ENCODE measurements at regions not wholly inside any gene's neighbourhood (a gene's known extent, or its start where the extent isn't known, plus 50 kb on each side); places are given as distances from the start of the nearest gene placed in this dataset.
A peak's percentile ranks its signal among the peaks of the same experiment; 100 is the strongest.
"Not testable (repeated sequence)": the region's sequence is repeated elsewhere in the genome, so short reads cannot be mapped to it uniquely, and the experiment has no call there.

GRCh38 chr2:43144263-43144662, 82.1 kb downstream of the ZFP36L2 start:
- H3K36me3 Mint-ChIP-seq = no peaks in the 10 kb centered on the region
- H3K27me3 Mint-ChIP-seq = no peaks in the 10 kb centered on the region
- ATAC-seq (no peak), DNase-seq (no peak)
- H3K4me3 Mint-ChIP-seq = peak overlapping the region in 6 of 10 donors; percentile 5 to 69 (median 42)
- H3K27ac Mint-ChIP-seq = peak overlapping the region; percentile 57 to 100 (median 78)
- H3K9me3 Mint-ChIP-seq = no peaks in the 10 kb centered on the region
- POLR2A ChIA-PET = interaction anchor here (0.5 to 43.5 kb wide), 6 partner anchors 6 to 194 kb away, joined by 3 to 2148 read pairs (median 678); partner anchors contain the start of gene ZFP36L2
- H3K4me1 Mint-ChIP-seq = peaks cover 35 to 80% (median 64%) of the 10 kb centered on the region in 4 donors

DNA sequence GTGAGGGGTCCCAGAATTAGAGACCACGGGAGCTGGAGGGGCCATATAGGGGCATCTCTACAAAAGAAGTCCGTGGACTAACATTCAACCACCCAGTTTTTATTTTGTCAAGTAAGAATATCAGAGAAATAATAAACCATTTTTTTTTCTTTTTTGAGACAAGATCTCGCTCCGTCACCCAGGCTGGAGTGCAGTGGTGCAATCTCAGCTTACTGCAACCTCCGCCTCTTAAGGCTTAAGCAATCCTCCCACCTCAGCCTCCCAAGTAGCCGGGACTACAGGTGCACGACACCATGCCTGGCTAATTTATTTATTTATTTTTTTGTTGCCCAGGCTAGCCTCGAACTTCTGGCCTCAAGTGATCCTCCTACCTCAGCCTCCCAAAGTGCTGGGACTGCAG, 82.7 kb downstream of the ZFP36L2 start:
- peak overlapping the region in 7 of 10 donors; percentile 5 to 69 (median 45) for H3K4me3 Mint-ChIP-seq
- no peak for DNase-seq
- no peaks in the 10 kb centered on the region for H3K36me3 Mint-ChIP-seq
- ATAC-seq = no peak
- peak overlapping the region; percentile 57 to 100 (median 82) for H3K27ac Mint-ChIP-seq
- H3K4me1 Mint-ChIP-seq = peaks cover 32 to 77% (median 63%) of the 10 kb centered on the region in 4 donors
- no peaks in the 10 kb centered on the region for H3K9me3 Mint-ChIP-seq
- no peaks in the 10 kb centered on the region for H3K27me3 Mint-ChIP-seq
- POLR2A ChIA-PET = interaction anchor here (0.6 to 43.5 kb wide), 5 partner anchors 6 to 92 kb away, joined by 3 to 2148 read pairs (median 1351); partner anchors contain the start of gene ZFP36L2

DNA sequence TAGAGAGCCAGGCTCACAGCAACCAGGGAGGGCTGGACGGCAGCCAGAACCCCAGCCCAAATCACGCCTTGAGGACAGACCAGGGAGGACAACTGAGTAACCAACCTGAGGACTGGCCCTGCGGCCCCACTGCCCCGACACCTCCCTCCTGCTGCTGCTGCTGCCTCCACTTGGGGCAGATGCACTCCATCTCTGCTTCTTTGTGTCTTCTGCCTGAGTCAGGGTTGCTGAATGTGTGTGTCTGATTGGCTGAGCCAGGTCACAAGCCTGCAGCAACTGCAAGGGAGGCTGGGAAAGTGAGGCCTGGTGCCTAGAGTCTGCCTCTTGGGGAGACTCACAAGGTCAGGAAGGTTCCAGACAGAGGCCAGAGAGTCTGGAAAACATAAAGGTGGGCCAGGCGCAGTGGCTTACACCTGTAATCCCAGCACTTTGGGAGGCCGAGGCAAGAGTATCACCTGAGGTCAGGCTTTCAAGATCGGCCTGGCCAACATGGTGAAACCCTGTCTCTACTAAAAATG, 83.4 kb downstream of the ZFP36L2 start:
- H3K36me3 Mint-ChIP-seq = no peaks in the 10 kb centered on the region
- peak overlapping the region; percentile 86 to 100 (median 96) for H3K27ac Mint-ChIP-seq
- H3K9me3 Mint-ChIP-seq = no peaks in the 10 kb centered on the region
- peaks cover 35 to 79% (median 68%) of the 10 kb centered on the region in 4 donors for H3K4me1 Mint-ChIP-seq
- peak overlapping the region; percentile 68 to 94 (median 84) for H3K4me3 Mint-ChIP-seq
- no peaks in the 10 kb centered on the region for H3K27me3 Mint-ChIP-seq
- peak in 6 of 10 donors; percentile 52 to 78 (median 60) for DNase-seq
- ATAC-seq = peak; percentile 57 to 75
- POLR2A ChIA-PET = interaction anchor here (1.3 to 43.5 kb wide), 4 partner anchors 5 to 79 kb away, joined by 3 to 2148 read pairs (median 1351); partner anchors contain the start of gene ZFP36L2

GRCh38 chr2:43141636-43142151, 84.7 kb downstream of the ZFP36L2 start:
- ATAC-seq, DNase-seq, H3K27me3 Mint-ChIP-seq, H3K9me3 Mint-ChIP-seq, H3K36me3 Mint-ChIP-seq: not testable (repeated sequence)
- H3K4me1 Mint-ChIP-seq = peaks cover 43 to 85% (median 78%) of the 10 kb centered on the region in 4 donors
- POLR2A ChIA-PET = interaction anchor here (0.6 to 43.5 kb wide), 5 partner anchors 4 to 100 kb away, joined by 3 to 2148 read pairs (median 1351); partner anchors contain the start of gene ZFP36L2
- H3K4me3 Mint-ChIP-seq = peak overlapping the region; percentile 51 to 94 (median 84)
- H3K27ac Mint-ChIP-seq = peak overlapping the region; percentile 77 to 100 (median 96)

- Mint-ChIP-seq H3K36me3 (no peaks in the 10 kb centered on the region), H3K4me3 (peak overlapping the region; percentile 38 to 91 (median 76)), H3K4me1 (peaks cover 42 to 90% (median 84%) of the 10 kb centered on the region in 4 donors), H3K27me3 (no peaks in the 10 kb centered on the region), H3K9me3 (no peaks in the 10 kb centered on the region), H3K27ac (peak overlapping the region; percentile 86 to 100 (median 98))
- peak in 4 of 10 donors; percentile 53 to 72 (median 62) for DNase-seq
- POLR2A ChIA-PET = interaction anchor here (0.6 to 43.5 kb wide), 6 partner anchors 2 to 82 kb away, joined by 3 to 2148 read pairs (median 762); partner anchors contain the start of gene ZFP36L2
- ATAC-seq = peak; percentile 18 to 24
Measured at GRCh38 chr2:43139996-43140621, 86.3 kb downstream of the ZFP36L2 start.

DNA sequence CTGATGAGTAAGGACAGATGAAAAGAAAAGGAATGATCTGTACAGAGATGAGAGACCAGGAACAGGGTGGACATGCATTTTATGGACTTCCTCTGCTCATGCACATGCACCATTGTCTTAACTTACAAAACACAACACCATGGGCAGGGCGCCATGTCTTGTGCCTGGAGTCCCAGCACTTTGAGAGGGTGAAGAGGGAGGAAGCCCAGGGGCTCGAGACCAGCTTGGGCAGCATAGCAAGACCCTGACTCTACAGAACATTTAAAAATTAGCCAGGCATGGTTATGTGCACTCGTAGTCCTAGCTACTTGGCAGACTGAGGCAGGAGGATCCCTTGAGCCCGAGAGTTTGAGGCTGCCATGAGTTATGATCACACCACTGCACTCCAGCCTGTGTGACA, 86.9 kb downstream of the ZFP36L2 start:
- peak overlapping the region; percentile 86 to 100 (median 98) for H3K27ac Mint-ChIP-seq
- POLR2A ChIA-PET = interaction anchor here (13.0 to 43.5 kb wide), 4 partner anchors 1 to 82 kb away, joined by 172 to 2148 read pairs (median 1351); partner anchors contain the start of gene ZFP36L2
- peaks cover 40 to 88% (median 84%) of the 10 kb centered on the region in 4 donors for H3K4me1 Mint-ChIP-seq
- no peak for DNase-seq
- no peaks in the 10 kb centered on the region for H3K27me3 Mint-ChIP-seq
- H3K36me3 Mint-ChIP-seq = no peaks in the 10 kb centered on the region
- no peaks in the 10 kb centered on the region for H3K9me3 Mint-ChIP-seq
- ATAC-seq = no peak
- peak overlapping the region; percentile 38 to 91 (median 76) for H3K4me3 Mint-ChIP-seq

DNA sequence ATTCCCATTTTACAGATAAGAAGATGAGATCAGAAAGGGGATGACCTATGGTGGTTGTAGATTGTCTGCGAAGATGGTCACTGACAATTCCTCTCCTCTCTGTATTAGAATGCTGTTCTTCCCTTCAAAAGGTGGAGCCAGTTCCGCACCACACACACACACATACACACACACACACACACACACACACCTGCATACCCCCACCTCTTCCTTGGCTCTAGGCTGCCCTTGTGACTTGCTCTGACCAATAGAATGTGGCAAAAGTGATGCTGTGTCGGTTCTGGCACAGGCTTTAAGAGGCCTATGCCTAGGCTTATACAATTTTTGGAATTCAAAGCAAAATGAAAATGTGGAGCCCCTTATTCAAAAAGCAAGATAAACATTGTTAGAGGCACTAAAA, 88.0 kb downstream of the ZFP36L2 start:
- Mint-ChIP-seq H3K4me3 (peak overlapping the region in 9 of 10 donors; percentile 19 to 76 (median 67)), H3K9me3 (no peaks in the 10 kb centered on the region), H3K36me3 (no peaks in the 10 kb centered on the region), H3K4me1 (peaks cover 40 to 90% (median 85%) of the 10 kb centered on the region in 4 donors), H3K27me3 (no peaks in the 10 kb centered on the region), H3K27ac (peak overlapping the region; percentile 96 to 100 (median 100))
- POLR2A ChIA-PET = interaction anchor here (0.7 to 43.5 kb wide), 5 partner anchors 0 to 83 kb away, joined by 3 to 2148 read pairs (median 1351); partner anchors contain the start of gene ZFP36L2
- no peak for ATAC-seq
- no peak for DNase-seq

DNA sequence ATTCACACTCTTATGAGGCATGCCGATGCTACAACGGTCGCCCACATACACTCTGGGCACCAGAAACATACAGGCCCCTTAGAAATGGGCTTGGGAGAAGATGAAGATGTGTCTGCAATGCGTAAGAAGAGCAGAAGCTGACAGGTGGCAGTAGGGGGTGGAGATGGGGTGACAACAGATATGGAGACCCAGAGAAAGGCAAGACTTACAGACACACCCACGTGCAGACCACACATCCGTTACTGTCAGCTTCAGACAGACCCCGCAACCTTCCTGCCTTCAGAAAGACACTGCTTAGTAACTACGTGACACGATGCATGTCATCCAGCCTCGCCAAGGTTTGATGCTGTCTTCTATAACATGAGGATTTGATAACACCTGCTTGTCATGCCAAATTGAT, 89.5 kb downstream of the ZFP36L2 start:
- H3K9me3 Mint-ChIP-seq = no peaks in the 10 kb centered on the region
- peak; percentile 59 to 97 (median 89) for DNase-seq
- peak overlapping the region; percentile 96 to 100 (median 100) for H3K27ac Mint-ChIP-seq
- POLR2A ChIA-PET = interaction anchor here (0.9 to 32.7 kb wide), 9 partner anchors 10 to 459 kb away, joined by 3 to 2148 read pairs (median 5); partner anchors contain the start of genes THADA and ZFP36L2
- H3K27me3 Mint-ChIP-seq = no peaks in the 10 kb centered on the region
- H3K4me3 Mint-ChIP-seq = peak overlapping the region; percentile 26 to 84 (median 76)
- no peaks in the 10 kb centered on the region for H3K36me3 Mint-ChIP-seq
- ATAC-seq = peak; percentile 71 to 73
- H3K4me1 Mint-ChIP-seq = peaks cover 37 to 93% (median 88%) of the 10 kb centered on the region in 4 donors

DNA sequence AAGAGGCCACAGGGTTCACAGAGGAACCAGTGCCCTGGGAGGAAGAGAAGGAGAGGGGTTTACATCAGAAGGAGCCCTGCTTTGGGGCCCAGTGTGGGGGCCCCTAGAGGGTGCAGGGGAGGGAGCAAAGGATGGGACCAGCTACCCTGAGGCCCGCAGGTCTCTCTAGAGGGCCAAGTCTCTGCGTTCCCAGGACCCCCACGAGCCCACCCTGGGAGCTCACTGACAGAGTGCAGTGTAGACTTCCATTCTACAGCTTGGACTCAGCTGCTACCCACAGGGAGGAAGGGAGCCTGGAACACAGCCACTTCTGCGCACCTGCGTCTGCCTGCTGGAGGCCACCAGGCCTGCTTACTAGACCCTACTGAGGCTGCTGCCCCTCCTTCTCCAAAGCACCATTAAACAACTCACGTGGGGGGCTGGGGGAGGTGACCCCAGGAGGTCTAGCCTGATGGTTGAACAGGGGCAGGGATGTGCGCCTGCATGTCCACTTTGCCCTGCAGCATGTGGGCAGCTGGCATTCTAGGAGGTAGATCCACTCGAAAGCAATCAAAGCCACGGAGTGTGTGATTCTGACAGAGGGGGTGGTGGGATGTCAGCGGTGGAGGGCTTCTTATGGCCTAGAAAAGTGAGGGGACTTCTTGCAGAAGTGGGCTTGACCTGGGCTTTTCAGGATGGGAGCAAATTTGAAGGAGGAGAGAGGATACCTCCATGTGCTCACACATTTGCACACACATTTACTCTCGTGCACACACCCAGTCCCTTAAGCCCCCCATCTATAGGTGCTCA, 90.2 kb downstream of the ZFP36L2 start:
- ATAC-seq (no peak), DNase-seq (peak in 1 of 10 donors; percentile 41)
- Mint-ChIP-seq H3K4me1 (peaks cover 44 to 97% (median 91%) of the 10 kb centered on the region in 4 donors), H3K4me3 (peak overlapping the region; percentile 50 to 84 (median 76)), H3K27ac (peak overlapping the region; percentile 96 to 100 (median 100)), H3K27me3 (no peaks in the 10 kb centered on the region), H3K36me3 (no peaks in the 10 kb centered on the region), H3K9me3 (no peaks in the 10 kb centered on the region)
- POLR2A ChIA-PET = interaction anchor here (0.5 to 32.7 kb wide), 9 partner anchors 10 to 460 kb away, joined by 3 to 2148 read pairs (median 5); partner anchors contain the start of genes THADA and ZFP36L2

DNA sequence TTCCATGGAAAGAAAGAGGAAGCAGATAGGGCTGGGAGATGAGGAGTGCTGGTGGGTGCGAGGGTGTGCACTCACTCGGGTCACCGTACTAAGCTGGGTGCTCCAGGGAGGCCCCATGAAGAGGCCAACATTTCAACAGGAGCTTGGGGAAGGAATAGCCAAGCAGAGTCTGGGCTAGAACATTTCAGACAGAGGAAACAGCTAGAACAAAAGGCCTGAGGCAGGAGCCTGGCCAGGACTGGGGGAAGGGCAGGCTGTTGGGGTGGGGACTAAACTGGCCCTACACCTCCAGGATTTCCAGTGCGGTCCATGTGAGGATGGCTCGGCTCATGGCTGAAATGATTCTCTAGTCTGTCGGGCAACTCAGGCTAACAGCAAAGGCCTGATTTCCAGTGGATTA, 90.8 kb downstream of the ZFP36L2 start:
- Mint-ChIP-seq H3K4me3 (peak overlapping the region; percentile 36 to 84 (median 76)), H3K27me3 (no peaks in the 10 kb centered on the region), H3K36me3 (no peaks in the 10 kb centered on the region), H3K9me3 (no peaks in the 10 kb centered on the region), H3K4me1 (peaks cover 48 to 97% (median 94%) of the 10 kb centered on the region in 4 donors), H3K27ac (peak overlapping the region; percentile 96 to 100 (median 100))
- ATAC-seq (no peak), DNase-seq (no peak)
- POLR2A ChIA-PET = interaction anchor here (0.5 to 32.7 kb wide), 9 partner anchors 9 to 325 kb away, joined by 3 to 2148 read pairs (median 7); partner anchors contain the start of gene ZFP36L2

DNA sequence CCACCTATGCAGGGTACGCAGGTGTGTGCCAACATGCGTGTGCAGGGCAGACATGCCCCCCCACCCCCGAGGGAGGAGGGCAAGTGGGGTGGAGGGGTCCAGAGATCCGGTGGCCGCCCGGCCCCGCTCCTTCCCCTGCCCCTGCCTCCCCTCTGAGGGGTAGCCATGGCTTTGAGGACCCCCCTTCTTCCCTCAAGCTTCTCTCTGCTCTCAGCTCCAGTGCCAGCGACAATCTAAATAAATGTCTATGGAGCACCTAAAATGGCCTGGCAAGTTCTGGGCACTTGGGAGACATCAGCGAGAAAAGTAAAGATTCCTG, 91.9 kb downstream of the ZFP36L2 start:
- POLR2A ChIA-PET = interaction anchor here (0.8 to 32.7 kb wide), 14 partner anchors 8 to 1029 kb away, joined by 3 to 2148 read pairs (median 6); partner anchors contain the start of gene ZFP36L2
- peak overlapping the region; percentile 65 to 90 (median 76) for H3K4me3 Mint-ChIP-seq
- peak overlapping the region; percentile 96 to 100 (median 100) for H3K27ac Mint-ChIP-seq
- ATAC-seq (no peak), DNase-seq (no peak)
- H3K4me1 Mint-ChIP-seq = peaks cover 52 to 97% (median 94%) of the 10 kb centered on the region in 4 donors
- no peaks in the 10 kb centered on the region for H3K9me3 Mint-ChIP-seq
- no peaks in the 10 kb centered on the region for H3K27me3 Mint-ChIP-seq
- H3K36me3 Mint-ChIP-seq = no peaks in the 10 kb centered on the region

All from naive thymus-derived CD8-positive, alpha-beta T cell (primary cell).